GM04503 (cell line): ENCODE measurements at regions not wholly inside any gene's neighbourhood (a gene's known extent, or its start where the extent isn't known, plus 50 kb on each side); places are given as distances from the start of the nearest gene placed in this dataset.

ENCODE experiments used
- DNase-seq: peaks from one replicate; pipeline ENCODE4 v3.0.0-alpha.2; 2012; ENCODE audit warnings: low read depth

DNA sequence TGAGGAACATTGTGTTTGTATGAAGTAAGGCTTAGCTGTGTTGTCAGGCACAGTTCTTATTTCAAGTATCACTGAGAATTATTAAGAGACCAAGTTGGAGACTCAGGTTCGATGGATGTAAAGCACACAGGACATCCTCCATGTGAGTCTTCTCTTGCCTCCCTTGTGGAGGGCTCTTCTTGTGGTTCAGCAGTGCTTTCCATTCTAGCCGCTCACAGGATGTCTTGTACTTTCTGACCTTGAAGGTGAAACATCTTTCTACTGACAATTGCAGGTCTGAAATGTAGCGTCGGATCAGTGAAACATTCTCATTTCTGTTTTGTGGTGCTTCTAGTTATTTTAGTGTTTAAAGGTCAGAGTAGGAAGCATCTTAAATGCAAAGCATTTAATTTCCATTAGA lies 154.6 kb downstream of the HIPK3 start:
- no peak for DNase-seq

DNA sequence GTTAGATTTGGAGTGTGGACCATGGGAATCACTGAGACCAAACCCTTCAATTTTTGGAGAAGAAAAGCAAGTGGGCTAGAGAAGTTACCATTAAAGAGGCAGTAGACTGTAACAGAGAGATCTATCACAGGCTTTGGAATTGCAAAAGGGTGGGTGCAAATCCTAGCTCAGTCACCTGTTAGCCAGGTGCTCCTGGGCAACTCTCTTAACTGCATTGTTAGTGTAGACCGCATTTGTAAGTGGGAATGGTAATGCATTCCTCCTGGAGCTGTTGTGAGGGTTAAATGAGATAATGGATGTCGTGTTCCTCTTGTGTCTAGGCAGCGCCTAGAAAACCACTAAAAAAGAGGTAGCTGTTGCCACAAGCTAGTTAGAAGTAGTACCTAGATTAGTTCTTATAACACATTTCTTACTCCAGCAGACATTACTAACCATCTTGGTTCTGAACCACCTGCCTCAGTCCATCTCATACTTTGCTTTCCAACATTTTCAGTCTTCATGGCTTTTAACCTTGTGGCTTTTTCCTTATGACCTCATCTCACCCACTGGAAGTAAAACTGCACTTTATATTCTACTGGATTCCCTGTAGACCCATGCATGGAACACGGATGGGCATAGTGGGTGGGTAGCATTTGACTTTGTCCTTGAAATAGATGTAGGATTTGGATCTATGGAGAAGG lies 153.0 kb downstream of the HIPK3 start:
- no peak for DNase-seq
